Brain pericyte (primary cell): ENCODE measurements at regions not wholly inside any gene's neighbourhood (a gene's known extent, or its start where the extent isn't known, plus 50 kb on each side); places are given as distances from the start of the nearest gene placed in this dataset.
"Not testable (repeated sequence)": the region's sequence is repeated elsewhere in the genome, so short reads cannot be mapped to it uniquely, and the experiment has no call there.

Experiments used
- DNase-seq: peaks from one replicate; pipeline ENCODE4 v3.0.0-alpha.2; 2012; ENCODE audit warnings: low read depth, low spot score

DNA sequence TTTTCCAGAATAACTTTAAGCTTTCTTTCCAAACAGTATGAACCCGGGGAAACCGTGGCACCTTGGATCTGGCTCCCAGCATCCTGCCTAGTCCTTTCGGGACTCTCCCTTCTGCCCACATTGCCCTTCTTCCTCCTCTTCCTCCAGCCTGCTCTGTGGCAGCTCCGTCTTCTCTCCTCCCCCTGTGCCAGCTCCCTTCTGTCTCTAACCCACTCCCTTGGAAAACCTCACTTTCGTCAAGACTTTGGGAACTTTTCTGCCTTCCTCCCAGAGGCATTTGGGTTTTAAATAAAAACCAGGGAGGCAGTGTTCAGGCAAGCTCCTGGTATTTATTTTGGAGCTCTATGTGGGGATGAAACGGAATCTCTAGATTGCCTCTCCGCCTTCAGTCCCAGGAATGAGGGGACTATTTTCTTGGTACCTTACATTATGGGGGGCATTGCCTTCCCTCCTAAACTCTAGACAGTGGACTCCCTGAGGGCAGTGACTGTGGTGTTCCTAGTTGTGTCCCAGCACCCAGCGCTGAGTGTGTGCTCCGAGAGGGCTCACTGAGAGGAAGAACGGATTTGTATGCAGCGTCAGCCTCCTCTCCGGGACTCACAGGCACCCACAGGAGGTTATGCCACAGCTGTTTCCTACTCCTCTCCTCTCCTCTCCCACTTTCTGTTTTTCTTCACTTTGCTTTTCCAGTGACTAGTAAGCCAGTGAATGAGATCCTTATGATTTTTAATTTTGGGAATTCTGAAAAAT is 105.4 kb upstream of the MRPS22 start:
- no peak for DNase-seq

DNA sequence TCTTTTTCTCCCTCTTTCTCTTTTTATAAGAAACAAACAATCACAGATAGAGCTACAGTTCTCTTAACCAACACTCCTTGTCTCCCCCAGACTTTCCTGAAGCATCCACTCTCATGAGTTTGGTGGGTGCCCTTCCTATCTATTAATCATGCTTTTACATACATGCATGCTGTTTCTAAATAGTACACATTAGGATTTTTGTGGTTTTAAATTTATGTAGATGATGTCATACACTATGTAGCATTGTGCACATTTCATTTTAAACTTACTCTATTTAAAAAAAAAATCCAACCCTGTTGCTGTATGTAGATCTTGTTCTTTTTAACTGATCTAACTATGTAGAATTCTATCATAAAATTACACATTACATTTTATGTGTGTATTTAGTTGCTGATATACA is 104.3 kb upstream of the MRPS22 start:
- no peak for DNase-seq

DNA sequence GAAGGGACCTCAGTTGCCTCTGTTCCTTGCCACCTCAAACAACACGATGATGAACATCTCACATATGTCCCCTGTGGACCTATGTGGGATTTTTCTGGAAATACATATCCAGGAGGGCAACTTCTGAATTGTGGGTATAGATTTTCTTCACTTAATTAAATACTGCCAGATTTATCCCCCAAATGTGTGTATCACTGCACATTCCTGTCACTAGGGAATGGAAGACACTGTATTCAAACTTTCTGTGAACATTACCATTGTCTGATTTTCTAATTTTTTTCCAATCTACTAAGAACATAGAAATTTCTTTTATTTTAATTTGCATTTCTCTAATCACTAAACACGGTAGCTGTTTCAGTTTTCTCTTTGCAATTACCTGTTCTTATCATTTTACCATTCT is 102.0 kb upstream of the MRPS22 start:
- DNase-seq: no peak

DNA sequence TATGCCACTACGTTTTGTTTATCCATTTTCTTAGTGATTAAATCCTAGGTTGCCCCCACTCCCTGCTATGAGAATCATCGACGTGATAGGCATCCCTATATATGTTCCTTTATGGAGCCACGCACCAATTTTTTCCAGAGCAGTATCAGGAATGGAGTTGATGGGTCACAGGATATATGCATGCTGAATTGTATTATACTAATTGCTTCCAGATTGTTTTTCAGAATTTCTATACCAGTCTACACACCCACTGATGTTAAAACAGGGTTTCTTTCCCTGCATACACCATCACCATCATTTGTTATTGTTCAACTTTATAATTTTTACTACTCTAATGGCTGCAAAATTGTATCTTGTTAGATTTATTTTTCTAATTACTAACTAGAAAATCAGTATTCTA is 100.1 kb upstream of the MRPS22 start:
- DNase-seq: no peak

DNA sequence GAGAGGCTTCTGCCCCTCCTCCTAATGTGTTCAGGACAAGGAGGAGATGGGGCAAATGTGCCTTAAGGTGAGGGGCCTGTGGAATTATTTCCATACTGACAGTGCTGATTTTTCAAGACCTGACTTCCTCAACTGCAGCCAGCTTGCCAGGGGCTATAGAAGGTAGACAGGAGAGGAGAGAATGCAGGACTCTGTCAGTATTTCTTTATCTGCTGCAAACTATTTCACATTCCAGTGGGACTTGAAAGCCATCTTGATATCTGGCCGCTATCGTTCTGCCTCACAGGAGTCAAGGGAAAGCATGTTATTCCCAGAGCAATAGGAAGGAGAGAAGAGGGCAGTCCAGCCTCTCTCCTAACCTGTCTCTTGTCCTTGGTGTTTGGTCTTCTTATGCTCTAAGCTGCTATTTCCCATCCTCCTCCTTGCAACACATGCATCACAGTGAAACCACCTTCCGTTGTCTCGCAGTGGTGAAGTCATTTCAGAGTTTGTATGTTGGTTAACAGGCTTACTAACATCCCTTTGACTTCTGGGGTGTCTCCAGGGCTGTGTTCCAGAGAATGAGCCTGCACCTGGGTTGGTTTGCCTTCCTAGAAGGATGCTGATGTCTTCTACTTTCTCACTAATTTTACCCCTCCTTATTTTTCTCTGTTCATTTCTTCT is 95.1 kb upstream of the MRPS22 start:
- no peak for DNase-seq

DNA sequence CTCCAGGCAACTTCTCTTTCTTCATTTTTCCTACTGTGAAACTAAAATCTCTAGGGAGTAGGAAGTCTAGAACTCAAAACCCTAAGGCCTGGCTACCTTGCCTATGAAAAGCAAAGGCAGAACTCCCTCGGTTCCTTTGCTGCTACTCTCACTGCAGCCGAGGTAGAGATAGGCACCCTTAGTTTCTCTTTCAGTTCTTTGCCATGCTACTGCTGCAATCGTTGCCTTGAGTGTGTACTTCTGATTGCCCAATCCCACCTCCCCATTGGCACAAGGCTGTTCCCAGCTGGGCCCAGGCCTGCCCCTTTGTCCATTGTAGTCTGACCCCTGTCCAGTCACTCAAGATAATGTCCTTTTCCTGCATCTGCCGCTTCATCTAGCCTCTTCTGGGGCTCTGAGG is 92.3 kb upstream of the MRPS22 start:
- DNase-seq: no peak

DNA sequence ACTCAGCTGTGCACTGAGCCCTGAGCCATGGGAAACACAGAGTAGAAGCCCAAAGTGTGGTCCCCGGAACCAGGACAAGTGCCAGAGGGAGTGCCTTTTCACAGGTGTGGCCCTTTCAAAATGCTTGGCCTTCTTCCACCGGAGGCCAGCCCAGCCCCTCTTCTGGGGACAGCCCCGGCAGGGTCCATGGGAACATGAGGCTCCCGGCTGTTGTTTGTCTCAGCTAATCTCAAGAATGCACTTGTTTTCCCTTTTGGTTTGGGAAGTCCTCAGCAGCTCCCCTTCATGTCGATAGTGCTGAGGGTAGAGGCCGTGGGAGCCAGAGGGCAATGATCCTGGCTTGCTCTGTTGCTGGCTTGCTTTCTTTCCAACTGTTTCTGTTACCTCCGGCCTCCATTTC is 91.1 kb upstream of the MRPS22 start:
- DNase-seq: no peak

DNA sequence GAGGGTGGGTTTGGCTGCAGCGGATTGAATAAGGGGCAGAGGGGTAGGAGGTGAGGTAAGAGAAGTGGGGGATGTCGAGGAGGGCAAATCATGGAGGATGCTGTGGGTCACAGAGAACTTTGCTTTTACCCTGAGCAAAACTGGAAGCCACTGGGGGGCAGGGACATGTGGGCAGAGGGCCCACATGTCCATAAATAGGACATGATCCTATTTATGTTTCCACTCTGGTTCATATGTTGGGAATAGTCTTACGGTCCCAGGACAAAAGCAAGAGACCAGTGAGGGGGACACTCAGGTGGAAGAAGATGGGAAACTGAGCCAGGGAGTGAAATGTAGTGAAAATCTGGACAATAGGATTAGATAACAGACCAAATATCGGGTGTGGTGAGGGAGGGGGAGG is 85.5 kb upstream of the MRPS22 start:
- no peak for DNase-seq

DNA sequence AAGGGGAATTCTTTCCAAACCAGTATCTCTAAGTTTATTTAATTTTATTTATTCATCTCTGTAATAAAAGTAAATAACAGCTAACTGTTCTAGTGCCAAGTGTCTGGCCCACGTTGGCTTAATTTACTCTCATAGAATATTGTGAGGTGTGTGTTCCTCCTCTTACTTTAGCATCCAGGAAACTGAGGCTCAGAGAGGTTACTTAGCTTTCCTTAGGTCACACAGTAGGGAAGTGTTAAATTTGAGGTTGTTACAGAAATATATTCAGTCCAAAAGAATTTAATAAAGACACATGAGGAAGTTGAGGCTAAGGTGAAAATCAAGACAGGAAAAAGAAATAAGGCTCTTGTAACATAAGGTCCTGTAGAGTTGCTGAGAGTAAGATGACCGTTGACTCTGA is 84.4 kb upstream of the MRPS22 start:
- no peak for DNase-seq

DNA sequence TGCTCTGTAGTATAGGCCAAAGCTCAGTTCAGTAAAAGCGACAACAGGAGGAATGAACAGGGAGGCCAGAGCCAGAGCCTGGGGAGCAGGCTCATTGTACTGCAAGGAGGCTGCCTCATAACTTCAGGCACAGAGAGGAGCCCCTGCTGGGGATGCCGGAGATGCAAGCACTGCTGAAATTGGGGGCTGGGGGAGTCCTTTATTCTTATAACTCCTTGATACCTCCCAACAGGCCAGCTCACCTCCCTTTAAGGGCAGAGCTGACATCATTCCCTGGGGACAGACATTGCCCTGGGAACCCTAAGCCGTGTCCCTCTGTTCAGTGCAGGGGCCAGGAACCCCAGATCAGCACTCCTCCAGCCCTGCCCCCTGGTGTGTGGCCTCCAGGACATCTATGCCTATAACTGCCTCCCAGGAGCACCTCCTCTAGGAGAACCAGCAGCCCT is 83.8 kb upstream of the MRPS22 start:
- DNase-seq: no peak

DNA sequence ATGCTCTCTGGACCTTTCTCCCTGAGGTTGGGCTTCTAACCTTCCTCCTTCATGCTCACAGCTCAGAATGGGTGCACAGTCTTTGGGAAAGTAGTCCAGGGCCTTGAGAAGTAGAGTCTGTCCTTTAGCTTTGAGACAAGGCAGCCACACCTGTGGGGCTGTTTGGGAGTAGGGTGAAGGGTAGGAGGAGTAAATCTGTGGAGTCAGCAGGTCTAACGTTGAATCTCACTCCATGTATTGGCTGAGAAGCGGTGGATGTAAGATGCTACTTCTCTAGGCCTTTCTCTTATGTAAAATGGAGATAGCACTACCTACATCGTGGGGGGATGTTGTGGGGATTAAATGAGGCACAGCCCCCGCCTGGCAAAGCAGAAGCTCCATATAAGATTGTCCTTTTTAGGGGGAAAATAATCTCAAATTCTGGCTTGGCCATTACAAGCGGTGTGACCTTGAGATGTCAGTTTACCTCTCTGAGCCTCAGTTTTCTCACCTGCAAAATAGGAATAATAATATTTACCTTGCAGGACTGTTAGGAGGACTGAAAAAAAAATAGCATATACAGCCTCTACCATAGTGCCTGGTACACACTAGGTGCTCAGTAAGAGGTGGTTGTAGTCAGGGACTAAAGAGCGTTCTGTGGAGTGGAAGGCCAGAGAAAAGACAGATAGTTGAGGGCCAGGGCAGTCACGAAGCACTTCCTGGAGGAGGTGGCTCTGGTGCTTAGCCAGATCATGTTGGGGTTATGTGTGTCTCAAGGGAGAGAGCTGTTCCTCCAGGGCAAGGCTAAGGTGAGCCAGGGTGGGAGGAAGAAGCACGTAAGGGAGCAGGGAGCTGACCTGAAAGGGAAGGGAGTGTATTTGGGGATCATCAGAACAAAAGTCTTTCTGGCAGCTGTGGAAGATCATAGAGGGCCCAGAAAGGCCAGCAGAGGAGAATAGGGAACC is 82.8 kb upstream of the MRPS22 start:
- DNase-seq: no peak

DNA sequence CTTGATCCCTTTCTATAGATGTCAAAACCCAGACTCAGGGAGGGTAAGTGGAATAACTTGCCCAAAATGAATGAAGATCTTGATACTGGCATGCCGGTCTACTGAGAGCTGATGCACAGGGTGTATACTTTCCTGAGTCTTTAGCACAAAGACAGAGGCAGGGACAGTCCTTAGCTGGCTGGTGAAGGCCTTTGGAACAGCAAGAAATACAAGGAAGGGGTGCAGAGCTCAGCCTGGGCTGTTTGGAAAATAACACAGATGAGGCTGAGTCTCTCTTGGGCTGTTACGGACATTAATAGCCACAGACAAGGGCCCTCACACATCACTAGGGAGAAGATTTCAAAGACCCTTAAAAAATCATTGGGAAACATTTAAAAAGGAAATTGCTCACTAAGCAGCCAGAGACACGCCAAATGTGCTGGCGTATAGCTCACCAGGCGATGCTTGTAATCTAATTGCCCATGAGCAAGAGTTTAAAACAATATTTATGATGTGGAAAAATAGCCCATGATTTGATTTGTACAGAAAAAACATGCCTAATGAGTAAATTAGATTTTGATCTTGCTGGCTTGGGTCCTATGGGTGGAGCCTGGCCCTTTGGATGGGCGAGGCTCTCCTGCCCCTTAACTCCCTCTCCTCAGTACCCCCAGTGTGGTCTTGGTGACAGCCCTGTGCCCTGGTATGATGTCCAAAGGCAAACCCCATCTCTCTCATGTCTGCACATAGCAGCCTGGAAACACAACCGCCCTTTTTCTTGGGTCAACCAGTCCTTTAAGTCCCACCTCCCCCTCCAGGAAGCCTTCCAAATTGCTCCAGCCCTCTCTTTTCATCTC is 81.8 kb upstream of the MRPS22 start:
- no peak for DNase-seq

DNA sequence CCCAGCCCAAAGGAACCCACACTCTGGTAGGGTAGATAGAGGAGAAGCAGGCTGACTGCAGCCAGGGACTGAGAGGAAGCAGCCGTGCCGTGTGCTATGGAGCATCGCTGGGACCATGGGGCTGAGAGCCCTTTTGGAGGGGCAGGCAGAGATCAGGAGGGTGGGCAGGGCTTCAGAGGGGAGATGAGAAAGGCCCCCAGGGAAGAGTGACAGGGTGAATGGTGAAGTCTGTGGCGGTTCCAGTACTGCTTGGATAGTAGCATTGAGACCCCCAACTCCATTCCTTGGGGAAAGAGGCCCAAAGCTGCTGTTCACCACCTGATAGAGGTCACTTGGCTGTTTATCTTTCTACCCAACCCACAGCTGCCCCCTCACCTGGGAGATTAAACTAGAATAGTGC is 80.0 kb upstream of the MRPS22 start:
- DNase-seq: no peak

DNA sequence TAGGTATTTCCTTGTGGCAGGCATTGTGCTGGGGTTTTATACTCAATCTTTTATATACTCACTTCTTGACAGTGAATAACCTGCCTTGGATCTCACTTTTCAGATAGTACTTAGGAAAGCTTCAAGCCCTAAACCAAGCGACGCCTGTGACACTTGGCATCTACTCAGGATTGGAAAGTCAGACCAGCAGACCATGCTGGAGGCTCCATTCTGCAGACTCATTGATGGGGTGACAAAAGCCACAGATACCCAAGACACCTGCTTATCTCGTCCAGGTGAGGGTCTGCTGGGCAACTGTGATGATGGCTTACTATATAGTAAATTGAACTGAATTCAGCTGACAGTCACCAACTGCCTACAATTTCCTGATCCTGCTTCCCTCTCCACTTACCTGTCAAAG is 79.4 kb upstream of the MRPS22 start:
- DNase-seq: no peak

DNA sequence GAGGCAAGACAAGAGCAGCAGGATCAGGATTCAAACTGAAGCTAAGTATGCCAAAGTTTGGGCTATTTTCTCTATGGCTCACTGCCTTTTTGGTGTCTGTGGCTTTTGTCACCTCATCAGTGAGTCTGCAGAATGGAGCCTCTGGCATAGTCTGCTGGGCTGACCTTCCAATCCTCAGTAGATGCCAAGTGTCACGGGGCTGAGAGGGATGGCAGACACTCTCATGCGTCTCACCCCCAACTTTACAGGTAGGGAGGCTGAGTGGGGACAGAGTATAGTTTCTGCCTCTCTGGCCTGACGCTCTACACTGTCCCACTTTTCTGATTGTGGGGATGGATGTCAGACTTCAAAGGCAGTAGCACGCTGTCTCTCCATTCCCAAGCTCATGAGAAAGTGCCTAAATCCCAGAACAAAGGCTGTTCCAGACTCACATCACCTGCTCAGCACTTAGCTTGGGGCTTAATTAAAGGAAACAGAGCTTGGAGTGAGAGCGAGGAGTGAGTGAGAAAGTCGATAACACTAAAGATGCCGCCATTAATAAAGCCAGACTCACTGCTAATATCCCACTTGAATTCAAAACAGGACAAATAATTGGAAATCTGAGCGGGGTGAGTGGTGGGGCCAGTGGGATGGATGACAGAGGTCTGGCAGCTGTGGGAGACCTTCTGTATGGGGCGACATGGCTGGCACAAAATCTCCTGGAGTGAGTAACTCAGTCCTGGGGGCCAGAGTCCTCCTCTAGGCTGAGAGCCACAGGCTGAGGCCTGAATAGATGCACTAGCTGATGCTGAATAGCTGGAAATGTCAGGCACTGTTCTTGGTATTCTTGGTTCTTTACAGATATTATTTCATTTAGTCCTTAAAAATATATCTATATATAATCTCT is 78.4 kb upstream of the MRPS22 start:
- DNase-seq: no peak

DNA sequence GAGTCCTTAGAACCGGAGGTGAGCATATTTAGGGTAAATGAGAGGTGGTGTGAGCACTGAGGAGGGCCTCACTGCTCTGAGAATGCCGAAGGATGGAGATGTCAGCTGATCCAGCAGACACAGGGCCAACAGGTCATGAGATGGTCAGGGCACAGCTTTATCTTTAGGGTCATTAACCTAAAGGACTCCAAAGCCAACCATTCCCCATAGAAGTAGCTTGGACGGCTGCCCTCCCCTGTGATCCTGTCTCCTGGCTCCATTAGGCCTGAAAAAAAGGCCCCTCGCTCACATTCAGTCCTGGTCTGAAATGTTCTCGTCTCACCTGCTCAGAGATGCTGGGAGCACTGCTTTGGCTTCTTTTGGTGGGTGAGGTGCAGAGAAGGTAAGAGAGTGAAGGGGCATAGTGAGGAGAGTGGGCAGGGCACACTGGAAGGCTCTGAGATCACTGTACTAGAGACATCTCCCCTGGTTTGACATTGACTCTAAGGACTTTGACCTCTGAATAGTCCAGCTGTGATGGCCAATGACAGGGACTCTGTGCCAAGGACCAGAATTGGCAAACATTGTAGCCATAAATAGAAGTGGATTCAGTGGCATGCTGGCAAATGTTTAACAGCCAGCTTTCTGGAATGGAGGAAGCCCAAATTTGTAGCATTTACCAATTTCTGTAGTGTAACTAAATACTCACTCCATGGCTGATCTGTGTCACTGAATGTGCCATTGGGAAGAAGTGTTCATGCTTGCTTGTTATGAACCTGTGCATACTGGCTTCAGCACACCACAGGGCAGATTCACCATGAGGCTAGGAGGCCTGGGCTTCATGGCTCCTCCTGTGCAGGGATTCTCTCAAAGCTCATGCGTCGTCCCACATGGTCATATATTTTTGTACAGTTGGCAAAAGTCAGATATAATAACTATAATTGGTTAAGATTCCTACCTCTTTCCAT is 76.2 kb upstream of the MRPS22 start:
- no peak for DNase-seq

DNA sequence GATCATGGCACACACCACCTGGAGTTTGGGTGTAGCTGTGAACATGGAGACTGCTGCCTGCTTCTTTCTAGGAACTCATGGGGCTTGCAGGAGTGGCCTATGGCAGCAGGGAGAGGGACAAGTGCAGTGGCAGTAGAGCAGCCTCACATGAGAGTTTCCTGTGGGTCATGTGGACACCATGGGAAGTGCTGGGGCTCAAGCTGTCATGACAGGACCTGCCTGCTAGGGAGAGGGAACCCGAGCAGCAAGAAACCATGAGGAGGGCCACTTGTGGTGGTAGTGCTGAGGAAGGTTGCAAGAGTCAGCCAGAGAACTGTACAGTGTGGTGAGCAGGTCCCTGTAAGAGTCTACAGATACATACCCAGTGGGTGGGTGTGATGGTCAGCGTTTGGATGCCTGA is 73.8 kb upstream of the MRPS22 start:
- no peak for DNase-seq

DNA sequence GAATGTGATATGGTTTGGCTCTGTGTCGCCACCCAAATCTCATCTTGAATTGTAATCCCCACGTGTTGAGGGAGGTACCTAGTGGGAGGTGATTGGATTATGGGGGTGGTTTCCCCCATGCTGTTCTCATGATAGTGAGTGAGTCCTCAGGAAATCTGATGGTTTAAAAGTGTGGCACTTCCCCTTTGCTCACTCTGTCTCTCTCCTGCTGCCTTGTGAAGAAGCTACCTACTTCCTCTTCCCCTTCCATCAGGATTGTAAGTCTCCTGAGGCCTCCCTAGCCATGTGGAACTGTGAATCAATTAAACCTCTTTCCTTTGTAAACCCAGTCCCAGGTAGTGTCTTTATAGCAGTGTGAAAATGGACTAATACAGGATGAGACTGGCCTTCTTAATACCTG is 73.2 kb upstream of the MRPS22 start:
- DNase-seq: not testable (repeated sequence)

DNA sequence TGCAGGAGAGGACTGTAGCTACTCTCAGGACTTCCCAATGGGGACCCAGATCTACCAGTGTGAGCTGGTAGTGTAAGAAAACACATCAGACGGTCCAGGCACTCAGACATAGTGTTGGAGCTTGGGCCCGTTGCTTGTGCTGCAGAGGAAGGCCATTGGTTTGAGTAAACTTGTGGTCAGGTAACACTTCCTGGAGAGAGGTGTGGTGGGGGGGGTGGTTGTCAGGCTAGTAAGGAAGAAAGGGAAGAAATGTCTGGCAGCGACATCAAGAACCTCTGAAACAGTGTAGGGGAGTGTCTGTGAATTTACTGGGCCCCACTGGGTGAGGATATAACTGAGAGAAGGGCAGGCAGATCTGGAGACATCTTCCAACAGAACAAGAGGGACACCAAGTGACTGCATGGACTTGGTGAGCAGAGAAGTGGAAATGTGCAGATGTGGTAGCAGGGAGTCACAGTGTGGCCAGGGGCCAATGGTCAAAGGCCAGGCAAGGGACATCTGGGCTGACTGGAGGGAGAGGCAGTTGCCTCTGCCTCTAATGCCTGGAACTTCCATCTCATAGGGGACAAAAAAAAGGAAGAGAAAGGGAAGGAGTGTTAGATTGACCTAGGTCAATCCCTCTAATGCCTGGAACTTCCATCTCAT is 63.7 kb upstream of the MRPS22 start:
- DNase-seq: no peak
